Activated CD4-positive, alpha-beta T cell treated with anti-CD3 and anti-CD28 coated beads, Interleukin-2, amount 10 ng/mL, durations not matched to agents 7 days and 5 days (primary cell): ENCODE measurements at regions not wholly inside any gene's neighbourhood (a gene's known extent, or its start where the extent isn't known, plus 50 kb on each side); places are given as distances from the start of the nearest gene placed in this dataset.
"Not testable (repeated sequence)": the region's sequence is repeated elsewhere in the genome, so short reads cannot be mapped to it uniquely, and the experiment has no call there.

Source experiments
- CTCF ChIA-PET: fragments of 350-600 bp; sonication (Branson Sonifier 250); formaldehyde crosslinking; loops from one replicate; lab custom pipeline; 2021; ENCODE audit warnings: antibody characterized with exemption; lab: Charles Lee
- POLR2A ChIA-PET: fragments of 350-600 bp; sonication (Branson Sonifier 250); formaldehyde crosslinking; loops from one replicate; lab custom pipeline; 2021; ENCODE audit warnings: antibody characterized with exemption; lab: Charles Lee
- DNase-seq: peaks from one replicate; pipeline ENCODE4 v3.0.0-alpha.2; 2020
- H3K27ac Mint-ChIP-seq: one replicate; pipeline ENCODE4 v1.8.0; 2021; ENCODE audit warnings: mild to moderate bottlenecking, moderate library complexity, mixed read lengths
- H3K27me3 Mint-ChIP-seq: one replicate; pipeline ENCODE4 v1.8.0; 2021; ENCODE audit warnings: mixed read lengths
- H3K36me3 Mint-ChIP-seq: one replicate; pipeline ENCODE4 v1.8.0; 2021; ENCODE audit warnings: low read depth, mixed read lengths
- H3K4me1 Mint-ChIP-seq: one replicate; pipeline ENCODE4 v1.8.0; 2021; ENCODE audit warnings: mixed read lengths
- H3K4me3 Mint-ChIP-seq: one replicate; pipeline ENCODE4 v1.8.0; 2021; ENCODE audit warnings: mild to moderate bottlenecking, moderate library complexity, mixed read lengths
- H3K9me3 Mint-ChIP-seq: one replicate; pipeline ENCODE4 v1.8.0; 2021; ENCODE audit warnings: mixed read lengths

GRCh38 chr20:30911832-30912660, 345.4 kb upstream of the DEFB115 start:
- POLR2A ChIA-PET, CTCF ChIA-PET, H3K27me3 Mint-ChIP-seq: not testable (repeated sequence)

GRCh38 chr20:30912661-30913026, 344.8 kb upstream of the DEFB115 start:
- H3K36me3 Mint-ChIP-seq, CTCF ChIA-PET, DNase-seq, H3K27ac Mint-ChIP-seq, H3K4me3 Mint-ChIP-seq, POLR2A ChIA-PET, H3K4me1 Mint-ChIP-seq, H3K27me3 Mint-ChIP-seq: not testable (repeated sequence)
- peaks cover 37% of the 10 kb centered on the region for H3K9me3 Mint-ChIP-seq

More at GRCh38 chr20:30911832-30912660, 345.4 kb upstream of the DEFB115 start:
- H3K4me3 Mint-ChIP-seq, H3K27ac Mint-ChIP-seq, H3K36me3 Mint-ChIP-seq, DNase-seq, H3K4me1 Mint-ChIP-seq: not testable (repeated sequence)
- H3K9me3 Mint-ChIP-seq, result peaks cover 39% of the 10 kb centered on the region

GRCh38 chr20:30916404-30916803, 341.1 kb upstream of the DEFB115 start:
- H3K9me3 Mint-ChIP-seq, result peaks cover 25% of the 10 kb centered on the region
- POLR2A ChIA-PET, H3K27me3 Mint-ChIP-seq, CTCF ChIA-PET, DNase-seq, H3K4me1 Mint-ChIP-seq, H3K36me3 Mint-ChIP-seq, H3K27ac Mint-ChIP-seq, H3K4me3 Mint-ChIP-seq: not testable (repeated sequence)

- no peaks in the 10 kb centered on the region for H3K27me3 Mint-ChIP-seq
- H3K4me1 Mint-ChIP-seq, result no peaks in the 10 kb centered on the region
- no peaks in the 10 kb centered on the region for H3K36me3 Mint-ChIP-seq
- no peak overlapping the region for H3K4me3 Mint-ChIP-seq
- DNase-seq, result no peak
- peaks cover 17% of the 10 kb centered on the region for H3K9me3 Mint-ChIP-seq
- ChIA-PET CTCF (no interaction called here), POLR2A (no interaction called here)
- no peak overlapping the region for H3K27ac Mint-ChIP-seq
Measured at GRCh38 chr20:30919514-30920188, 337.8 kb upstream of the DEFB115 start.

GRCh38 chr20:30921286-30922071, 336.0 kb upstream of the DEFB115 start:
- Mint-ChIP-seq H3K27me3 (no peaks in the 10 kb centered on the region), H3K36me3 (no peaks in the 10 kb centered on the region), H3K9me3 (peaks cover 24% of the 10 kb centered on the region), H3K27ac (no peak overlapping the region), H3K4me1 (no peaks in the 10 kb centered on the region), H3K4me3 (no peak overlapping the region)
- no peak for DNase-seq
- POLR2A ChIA-PET, result no interaction called here
- CTCF ChIA-PET, result no interaction called here

- POLR2A ChIA-PET, result no interaction called here
- H3K9me3 Mint-ChIP-seq, result peaks cover 26% of the 10 kb centered on the region
- H3K4me3 Mint-ChIP-seq, result no peak overlapping the region
- H3K27me3 Mint-ChIP-seq, result no peaks in the 10 kb centered on the region
- CTCF ChIA-PET, result no interaction called here
- H3K36me3 Mint-ChIP-seq, result no peaks in the 10 kb centered on the region
- H3K27ac Mint-ChIP-seq, result no peak overlapping the region
- H3K4me1 Mint-ChIP-seq, result no peaks in the 10 kb centered on the region
- DNase-seq, result no peak
Measured at GRCh38 chr20:30922129-30922528, 335.3 kb upstream of the DEFB115 start.

- H3K27me3 Mint-ChIP-seq, result no peaks in the 10 kb centered on the region
- POLR2A ChIA-PET, result no interaction called here
- no peak for DNase-seq
Measured at GRCh38 chr20:30937790-30938189, 319.7 kb upstream of the DEFB115 start.

GRCh38 chr20:30949761-30950160, 307.7 kb upstream of the DEFB115 start:
- no peak overlapping the region for H3K27ac Mint-ChIP-seq
- no peaks in the 10 kb centered on the region for H3K36me3 Mint-ChIP-seq
- ChIA-PET POLR2A (interaction anchor here (0.6 kb wide), 1 partner anchor 127 kb away, joined by 3 read pairs; no protein-coding TSS in a partner anchor), CTCF (no interaction called here)
- peaks cover 12% of the 10 kb centered on the region for H3K9me3 Mint-ChIP-seq
- H3K4me1 Mint-ChIP-seq, result no peaks in the 10 kb centered on the region
- no peaks in the 10 kb centered on the region for H3K27me3 Mint-ChIP-seq
- no peak overlapping the region for H3K4me3 Mint-ChIP-seq
- DNase-seq, result no peak

More at GRCh38 chr20:30937790-30938189, 319.7 kb upstream of the DEFB115 start:
- Mint-ChIP-seq H3K4me3 (no peak overlapping the region), H3K9me3 (peaks cover 21% of the 10 kb centered on the region), H3K36me3 (no peaks in the 10 kb centered on the region), H3K27ac (no peak overlapping the region), H3K4me1 (no peaks in the 10 kb centered on the region)
- CTCF ChIA-PET, result no interaction called here

- H3K36me3 Mint-ChIP-seq, H3K27ac Mint-ChIP-seq, H3K4me1 Mint-ChIP-seq, DNase-seq, H3K27me3 Mint-ChIP-seq, CTCF ChIA-PET, POLR2A ChIA-PET, H3K4me3 Mint-ChIP-seq: not testable (repeated sequence)
- peaks cover 19% of the 10 kb centered on the region for H3K9me3 Mint-ChIP-seq
Measured at GRCh38 chr20:30951088-30951487, 306.4 kb upstream of the DEFB115 start.

- DNase-seq, H3K27me3 Mint-ChIP-seq, POLR2A ChIA-PET, CTCF ChIA-PET, H3K4me3 Mint-ChIP-seq, H3K4me1 Mint-ChIP-seq, H3K36me3 Mint-ChIP-seq, H3K27ac Mint-ChIP-seq: not testable (repeated sequence)
- peaks cover 26% of the 10 kb centered on the region for H3K9me3 Mint-ChIP-seq
Measured at GRCh38 chr20:30956649-30957048, 300.8 kb upstream of the DEFB115 start.

GRCh38 chr20:30959208-30959607, 298.3 kb upstream of the DEFB115 start:
- H3K36me3 Mint-ChIP-seq, CTCF ChIA-PET, POLR2A ChIA-PET, H3K27ac Mint-ChIP-seq, H3K27me3 Mint-ChIP-seq, H3K4me3 Mint-ChIP-seq, H3K4me1 Mint-ChIP-seq, DNase-seq: not testable (repeated sequence)
- peaks cover 24% of the 10 kb centered on the region for H3K9me3 Mint-ChIP-seq

- DNase-seq, result no peak
- H3K27ac Mint-ChIP-seq, result no peak overlapping the region
- ChIA-PET CTCF (no interaction called here), POLR2A (no interaction called here)
- H3K4me3 Mint-ChIP-seq, result no peak overlapping the region
- no peaks in the 10 kb centered on the region for H3K27me3 Mint-ChIP-seq
- H3K9me3 Mint-ChIP-seq, result peaks cover 22% of the 10 kb centered on the region
- H3K36me3 Mint-ChIP-seq, result peaks cover 2% of the 10 kb centered on the region
- H3K4me1 Mint-ChIP-seq, result no peaks in the 10 kb centered on the region
Measured at GRCh38 chr20:30963591-30963990, 293.9 kb upstream of the DEFB115 start.

- H3K9me3 Mint-ChIP-seq, result peaks cover 35% of the 10 kb centered on the region
- H3K36me3 Mint-ChIP-seq, CTCF ChIA-PET, H3K4me3 Mint-ChIP-seq, H3K4me1 Mint-ChIP-seq, H3K27me3 Mint-ChIP-seq, H3K27ac Mint-ChIP-seq, DNase-seq, POLR2A ChIA-PET: not testable (repeated sequence)
Measured at GRCh38 chr20:30975859-30976258, 281.6 kb upstream of the DEFB115 start.
